RWPE2 (cell line): ENCODE measurements at regions not wholly inside any gene's neighbourhood (a gene's known extent, or its start where the extent isn't known, plus 50 kb on each side); places are given as distances from the start of the nearest gene placed in this dataset.
"Not testable (repeated sequence)": the region's sequence is repeated elsewhere in the genome, so short reads cannot be mapped to it uniquely, and the experiment has no call there.

Experiments used
- ATAC-seq: fragments of 200-7000 bp; cut with Tn5 transposase; 3 replicates; pipeline ENCODE4 v1.9.1; 2021; ENCODE audit warnings: low read depth
- DNase-seq: peaks from one replicate; pipeline ENCODE4 v3.0.0-alpha.2; 2020; ENCODE audit warnings: low spot score
- H3K27ac ChIP-seq: fragments of 450-650 bp; 2 replicates; pipeline ENCODE4 v1.5.1; 2017; ENCODE audit warnings: mild to moderate bottlenecking; ENCODE audit not compliant: poor library complexity, severe bottlenecking
- H3K27me3 ChIP-seq: fragments of 250-450 bp; sonication (Bioruptor Pico); 2 replicates; pipeline ENCODE4 v1.5.1; 2021; ENCODE audit warnings: mild to moderate bottlenecking, moderate library complexity; ENCODE audit not compliant: insufficient read depth, poor library complexity, severe bottlenecking
- H3K36me3 ChIP-seq: fragments of 250-450 bp; sonication (Bioruptor Pico); 2 replicates; pipeline ENCODE4 v1.5.1; 2020; ENCODE audit warnings: low read depth, mild to moderate bottlenecking, moderate library complexity
- H3K4me1 ChIP-seq: fragments of 250-450 bp; sonication (Bioruptor Pico); 2 replicates; pipeline ENCODE4 v1.5.1; 2021; ENCODE audit warnings: mild to moderate bottlenecking, moderate library complexity; ENCODE audit not compliant: insufficient read depth, poor library complexity, severe bottlenecking
- H3K4me3 ChIP-seq: fragments of 250-450 bp; sonication (Bioruptor Pico); 2 replicates; pipeline ENCODE4 v1.5.1; 2021; ENCODE audit warnings: mild to moderate bottlenecking, moderate library complexity; ENCODE audit not compliant: severe bottlenecking
- H3K9me3 ChIP-seq: fragments of 250-450 bp; sonication (Bioruptor Pico); 2 replicates; pipeline ENCODE4 v1.5.1; 2021; ENCODE audit warnings: mild to moderate bottlenecking, moderate library complexity; ENCODE audit not compliant: severe bottlenecking
- TF ChIP-seq, protein P1 (sequence below): fragments of 450-650 bp; IDR thresholded peaks from one replicate; pipeline ENCODE4 v1.5.1; 2017; ENCODE audit warnings: mild to moderate bottlenecking, moderate library complexity; ENCODE audit not compliant: poor library complexity, severe bottlenecking

DNA sequence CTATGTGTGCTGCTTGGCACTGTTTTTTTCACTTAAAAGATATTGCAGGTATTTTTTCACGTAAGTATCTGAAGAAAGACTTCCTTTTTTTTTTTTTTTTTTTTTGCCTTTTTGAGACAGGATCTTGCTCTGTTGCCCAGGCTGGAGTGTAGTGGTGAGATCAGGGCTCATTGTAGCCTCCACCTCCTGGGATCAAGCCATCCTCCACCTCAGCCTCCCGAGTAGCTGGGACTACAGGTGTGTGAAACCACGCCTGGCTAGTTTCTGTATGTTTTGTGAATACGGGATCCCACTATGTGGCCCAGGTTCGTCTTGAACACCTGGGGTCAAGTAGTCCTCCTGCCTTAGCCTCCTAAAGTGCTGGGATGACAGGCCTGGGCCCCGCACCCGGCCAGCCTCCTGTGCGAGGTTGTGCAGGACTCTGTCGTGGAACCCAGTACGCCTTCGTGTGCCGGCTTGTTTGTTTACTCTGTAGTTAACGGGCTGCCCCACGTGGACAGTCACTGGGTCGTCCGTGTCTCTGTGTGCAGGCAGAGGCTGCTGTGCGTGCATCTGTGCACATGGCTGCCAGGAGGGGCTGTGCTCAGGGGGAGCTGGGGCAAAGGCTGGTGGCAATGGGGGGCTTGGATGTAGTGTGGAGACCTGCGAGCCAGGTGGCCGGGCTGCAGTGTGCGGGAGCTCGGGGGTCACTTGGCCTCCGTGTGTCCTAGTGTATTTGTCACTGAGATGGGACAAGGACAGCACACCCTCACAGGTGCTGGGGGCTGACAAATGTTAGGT lies 179.5 kb downstream of the ADRA2C start:
- H3K27me3 ChIP-seq = no peaks in the 10 kb centered on the region
- H3K4me3 ChIP-seq = no peak overlapping the region
- DNase-seq = no peak
- no peaks in the 10 kb centered on the region for H3K36me3 ChIP-seq
- TF ChIP-seq, protein P1, sequence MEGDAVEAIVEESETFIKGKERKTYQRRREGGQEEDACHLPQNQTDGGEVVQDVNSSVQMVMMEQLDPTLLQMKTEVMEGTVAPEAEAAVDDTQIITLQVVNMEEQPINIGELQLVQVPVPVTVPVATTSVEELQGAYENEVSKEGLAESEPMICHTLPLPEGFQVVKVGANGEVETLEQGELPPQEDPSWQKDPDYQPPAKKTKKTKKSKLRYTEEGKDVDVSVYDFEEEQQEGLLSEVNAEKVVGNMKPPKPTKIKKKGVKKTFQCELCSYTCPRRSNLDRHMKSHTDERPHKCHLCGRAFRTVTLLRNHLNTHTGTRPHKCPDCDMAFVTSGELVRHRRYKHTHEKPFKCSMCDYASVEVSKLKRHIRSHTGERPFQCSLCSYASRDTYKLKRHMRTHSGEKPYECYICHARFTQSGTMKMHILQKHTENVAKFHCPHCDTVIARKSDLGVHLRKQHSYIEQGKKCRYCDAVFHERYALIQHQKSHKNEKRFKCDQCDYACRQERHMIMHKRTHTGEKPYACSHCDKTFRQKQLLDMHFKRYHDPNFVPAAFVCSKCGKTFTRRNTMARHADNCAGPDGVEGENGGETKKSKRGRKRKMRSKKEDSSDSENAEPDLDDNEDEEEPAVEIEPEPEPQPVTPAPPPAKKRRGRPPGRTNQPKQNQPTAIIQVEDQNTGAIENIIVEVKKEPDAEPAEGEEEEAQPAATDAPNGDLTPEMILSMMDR = no peak
- H3K4me1 ChIP-seq = no peaks in the 10 kb centered on the region
- ATAC-seq = no peak
- H3K27ac ChIP-seq = no peak overlapping the region
- H3K9me3 ChIP-seq = no peaks in the 10 kb centered on the region

DNA sequence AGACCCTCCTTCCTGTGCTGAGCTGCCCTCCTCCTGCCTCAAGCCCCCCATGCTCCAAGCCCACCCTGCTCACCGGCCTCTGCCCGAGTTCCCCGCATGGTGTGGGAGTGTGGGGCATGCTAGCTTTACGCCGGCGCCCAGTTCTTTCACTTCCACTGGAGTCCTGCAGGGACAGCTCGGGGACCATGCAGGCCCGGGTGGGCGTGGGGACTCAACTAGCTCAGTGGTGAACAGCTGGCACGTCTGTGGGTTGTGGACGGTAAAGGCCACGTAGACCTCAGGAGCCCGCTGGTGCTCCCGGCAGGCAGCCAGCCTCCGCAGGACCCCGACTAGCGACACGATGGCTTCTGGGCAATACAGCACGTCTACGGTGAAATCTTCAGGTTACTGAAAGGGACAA lies 180.4 kb downstream of the ADRA2C start:
- H3K4me1 ChIP-seq, H3K36me3 ChIP-seq, ATAC-seq, H3K27me3 ChIP-seq, H3K9me3 ChIP-seq, DNase-seq, H3K27ac ChIP-seq, H3K4me3 ChIP-seq: not testable (repeated sequence)

DNA sequence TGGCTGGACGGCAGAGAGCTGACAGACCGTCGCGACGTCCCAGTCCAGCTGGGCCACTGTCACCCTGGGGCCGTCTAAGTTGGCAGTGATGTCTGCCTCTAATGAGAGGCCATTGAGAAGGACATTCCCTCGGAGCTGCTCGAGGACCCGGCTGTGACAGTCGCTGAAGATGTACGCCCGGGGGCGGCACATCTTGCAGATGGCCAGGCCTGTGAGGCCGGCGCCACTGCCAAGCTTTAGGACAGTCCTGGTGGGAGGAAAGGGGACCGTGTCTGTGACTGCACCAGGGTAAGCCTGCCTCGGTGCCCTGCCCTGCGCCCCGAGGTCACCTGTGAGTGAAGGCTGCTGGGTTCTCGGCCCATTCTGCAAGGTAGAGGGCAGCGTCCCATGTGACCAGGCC lies 181.6 kb downstream of the ADRA2C start:
- H3K4me1 ChIP-seq, DNase-seq, H3K27me3 ChIP-seq, H3K27ac ChIP-seq, H3K36me3 ChIP-seq, H3K9me3 ChIP-seq, H3K4me3 ChIP-seq, ATAC-seq: not testable (repeated sequence)

DNA sequence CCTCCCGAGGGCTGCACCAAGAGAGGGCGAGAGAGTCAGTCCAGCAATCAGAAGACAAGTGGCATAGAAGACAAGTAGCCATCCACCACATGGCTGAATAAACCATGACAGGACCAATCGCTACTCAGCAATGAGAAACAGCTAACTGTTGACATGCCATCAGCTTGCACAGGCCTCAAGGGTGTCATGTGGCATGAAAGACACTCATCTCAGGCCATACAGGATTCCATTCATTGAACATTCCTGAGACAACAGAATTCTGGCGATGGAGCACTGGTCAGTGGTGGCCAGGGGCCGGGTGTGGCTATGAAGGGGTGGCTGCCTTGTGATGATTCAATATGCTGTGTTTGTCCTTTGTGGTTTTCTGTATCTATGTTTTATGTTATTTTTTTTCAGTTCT lies 182.0 kb downstream of the ADRA2C start:
- DNase-seq = not testable (repeated sequence)

DNA sequence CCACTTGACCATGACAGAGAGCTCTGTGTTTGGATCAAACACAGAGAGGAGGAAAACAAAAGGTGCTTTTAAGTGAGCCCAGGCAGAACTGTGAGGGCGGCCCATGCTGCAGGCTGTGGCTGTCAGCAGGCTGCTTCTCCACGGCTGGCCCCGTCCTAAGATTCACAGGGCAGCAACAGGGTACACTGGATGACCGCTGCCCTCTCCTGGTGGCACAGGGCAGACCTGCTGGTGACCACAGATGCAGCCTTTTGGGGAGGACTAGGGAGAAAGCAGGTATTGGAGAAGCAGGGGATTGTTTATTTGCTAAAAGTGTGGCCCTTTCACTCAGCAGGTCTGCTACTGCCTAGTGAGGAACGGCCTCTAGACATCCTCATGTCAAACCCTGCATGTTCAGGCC lies 183.7 kb downstream of the ADRA2C start:
- H3K9me3 ChIP-seq, DNase-seq: not testable (repeated sequence)
- TF ChIP-seq, protein P1 = peak; percentile 26

More for the DNA sequence above, 182.0 kb downstream of the ADRA2C start:
- not testable (repeated sequence) for H3K27ac ChIP-seq, H3K4me1 ChIP-seq, H3K4me3 ChIP-seq, H3K36me3 ChIP-seq, ATAC-seq, H3K27me3 ChIP-seq, H3K9me3 ChIP-seq

DNA sequence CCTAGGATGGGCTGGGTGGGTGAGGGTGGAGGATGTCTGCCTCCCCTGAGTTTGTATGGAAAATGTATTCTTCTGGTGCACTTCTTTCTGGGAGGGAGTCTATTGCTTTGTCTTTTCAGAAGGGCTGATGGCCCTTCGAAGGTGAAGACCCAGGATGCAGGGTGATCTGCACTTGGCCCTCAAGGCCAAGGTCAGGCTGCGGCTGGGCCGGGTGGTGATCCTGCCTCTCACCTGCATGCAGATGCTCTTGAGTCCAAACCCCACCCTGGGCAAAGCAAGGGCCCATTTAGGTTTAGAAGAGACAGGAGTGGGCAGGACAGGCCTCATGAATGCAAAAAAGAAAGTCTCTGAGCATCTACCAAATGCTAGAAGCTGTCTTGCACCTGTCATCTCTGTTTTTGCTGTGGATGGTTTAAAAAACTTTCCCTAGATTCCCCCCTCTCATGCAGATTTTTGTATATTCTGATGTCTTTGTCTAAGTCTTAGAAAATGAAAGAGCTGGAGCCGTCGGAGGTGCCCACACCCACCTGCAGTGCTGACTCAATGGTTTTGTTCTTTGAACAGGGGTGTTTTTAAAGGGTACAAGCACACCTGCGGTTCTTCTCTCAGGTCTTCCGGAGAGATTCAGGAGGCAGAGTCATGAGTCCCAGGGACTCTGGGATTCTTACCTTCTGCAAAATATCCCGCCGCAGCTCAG lies 186.4 kb downstream of the ADRA2C start:
- not testable (repeated sequence) for H3K4me3 ChIP-seq, ATAC-seq, H3K36me3 ChIP-seq, H3K4me1 ChIP-seq, DNase-seq, H3K9me3 ChIP-seq, H3K27me3 ChIP-seq
- peak overlapping the region; percentile 82 for H3K27ac ChIP-seq

More for the DNA sequence above, 183.7 kb downstream of the ADRA2C start:
- not testable (repeated sequence) for H3K27ac ChIP-seq, H3K27me3 ChIP-seq, H3K4me1 ChIP-seq, ATAC-seq, H3K36me3 ChIP-seq, H3K4me3 ChIP-seq

DNA sequence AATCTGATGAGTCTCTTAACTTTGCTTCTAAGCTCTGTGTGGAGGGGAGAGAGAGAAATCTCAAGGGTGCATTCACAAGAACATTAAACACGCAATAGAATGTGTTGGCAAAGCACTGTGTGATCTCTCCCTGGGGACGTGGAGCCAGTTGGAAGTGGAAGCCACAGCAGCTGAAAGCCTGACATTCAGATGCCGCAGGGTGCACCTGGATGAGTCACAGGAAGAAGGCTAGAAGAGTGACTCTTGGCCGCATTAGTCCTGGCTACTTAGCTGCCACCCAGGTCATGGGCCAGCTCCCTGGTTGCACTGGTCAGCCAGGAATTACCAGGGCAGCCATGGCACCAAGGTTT lies 186.9 kb downstream of the ADRA2C start:
- H3K9me3 ChIP-seq, H3K27me3 ChIP-seq, ATAC-seq, DNase-seq, H3K36me3 ChIP-seq, H3K4me3 ChIP-seq, H3K4me1 ChIP-seq: not testable (repeated sequence)
- H3K27ac ChIP-seq = peak overlapping the region; percentile 82

DNA sequence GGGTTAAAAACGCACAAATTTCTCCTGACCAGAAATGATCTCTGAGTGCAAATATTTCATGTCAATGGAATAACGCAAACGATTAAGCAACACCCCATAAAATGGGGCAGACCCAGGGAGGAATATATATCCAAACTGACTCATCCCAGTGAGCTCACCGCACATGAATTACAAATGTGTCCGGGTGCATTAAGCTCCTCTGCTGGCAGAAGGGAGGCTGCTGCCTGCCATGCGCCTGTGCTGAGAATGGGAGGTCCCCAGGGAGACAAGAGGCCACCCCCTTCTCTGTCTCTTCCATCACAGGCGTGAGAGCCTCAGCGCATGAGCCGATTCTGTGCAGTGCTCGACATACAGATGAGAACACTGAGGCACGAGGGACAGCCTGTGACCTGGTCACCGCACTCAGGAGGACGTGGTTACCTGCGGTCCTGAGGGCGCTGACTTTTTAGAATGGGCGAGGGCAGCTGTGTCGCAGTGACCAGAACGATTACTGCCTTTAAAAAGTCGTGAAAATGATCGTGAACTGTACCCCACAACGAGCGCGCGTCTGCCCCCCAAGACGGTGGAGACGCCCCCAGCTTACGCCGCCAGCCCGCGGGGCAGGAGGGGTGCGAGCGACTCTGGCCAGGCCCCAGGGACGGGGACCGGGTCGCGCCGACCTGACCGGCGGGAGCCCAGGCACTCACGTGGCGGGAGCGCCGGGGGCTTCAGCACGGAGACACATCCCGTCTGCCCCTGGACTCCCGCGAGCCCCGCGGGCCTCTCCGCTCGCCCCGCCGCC lies 188.5 kb downstream of the ADRA2C start:
- DNase-seq = peak; percentile 93
- not testable (repeated sequence) for H3K4me1 ChIP-seq, H3K36me3 ChIP-seq, H3K9me3 ChIP-seq, ATAC-seq, H3K27me3 ChIP-seq
- H3K4me3 ChIP-seq = peak overlapping the region; percentile 55
- H3K27ac ChIP-seq = peak overlapping the region; percentile 82

DNA sequence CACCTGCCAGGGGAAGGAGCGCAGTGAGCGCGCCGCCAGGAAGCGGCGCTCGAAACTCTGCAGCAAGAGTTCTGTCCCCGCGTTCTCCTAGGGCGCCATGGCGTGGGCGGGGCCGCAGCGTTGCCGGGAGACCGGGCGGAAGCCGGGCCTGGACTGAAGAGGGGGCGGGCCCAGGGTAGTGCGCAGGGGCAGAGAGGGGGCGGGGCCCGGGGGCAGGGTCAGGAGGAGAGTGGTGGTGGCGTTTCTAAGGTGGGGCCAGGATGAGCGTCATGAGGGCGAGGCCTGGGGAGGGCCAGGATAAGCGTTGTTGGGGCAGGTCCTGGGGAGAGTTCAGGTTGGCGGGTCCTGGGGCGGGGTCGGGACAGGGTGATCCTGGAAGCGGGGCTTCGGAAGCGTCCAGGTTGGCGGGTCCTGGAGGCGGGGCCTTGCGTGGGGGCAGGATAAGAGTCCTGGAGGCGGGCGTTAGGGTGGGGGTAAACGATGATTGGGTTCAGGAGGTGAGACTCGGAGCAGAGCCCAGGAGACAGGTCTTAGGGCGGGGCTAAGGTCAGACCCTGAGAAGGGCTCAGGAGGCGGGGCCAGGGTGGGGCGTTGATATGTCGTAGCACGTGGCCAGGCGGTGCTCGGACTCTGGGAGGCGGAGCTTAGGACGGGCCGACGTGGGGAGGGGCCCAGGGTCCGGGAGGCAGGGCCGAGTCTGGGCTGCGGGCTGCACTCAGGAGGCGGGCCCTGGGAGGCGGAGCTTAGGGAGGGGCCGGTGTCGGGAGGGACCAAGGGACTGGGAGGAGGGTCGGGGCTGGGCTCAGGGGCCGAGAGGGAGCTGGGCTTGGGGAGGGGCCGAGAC lies 189.4 kb downstream of the ADRA2C start:
- Histone ChIP-seq H3K27ac (peak overlapping the region; percentile 82), H3K4me3 (peak overlapping the region; percentile 55)
- peak; percentile 99 for ATAC-seq
- peak; percentile 99 for DNase-seq
- not testable (repeated sequence) for H3K27me3 ChIP-seq, H3K4me1 ChIP-seq, H3K36me3 ChIP-seq, H3K9me3 ChIP-seq
